ENCODE measurements at regions not wholly inside any gene's neighbourhood (a gene's known extent, or its start where the extent isn't known, plus 50 kb on each side); places are given as distances from the start of the nearest gene placed in this dataset.

DNA sequence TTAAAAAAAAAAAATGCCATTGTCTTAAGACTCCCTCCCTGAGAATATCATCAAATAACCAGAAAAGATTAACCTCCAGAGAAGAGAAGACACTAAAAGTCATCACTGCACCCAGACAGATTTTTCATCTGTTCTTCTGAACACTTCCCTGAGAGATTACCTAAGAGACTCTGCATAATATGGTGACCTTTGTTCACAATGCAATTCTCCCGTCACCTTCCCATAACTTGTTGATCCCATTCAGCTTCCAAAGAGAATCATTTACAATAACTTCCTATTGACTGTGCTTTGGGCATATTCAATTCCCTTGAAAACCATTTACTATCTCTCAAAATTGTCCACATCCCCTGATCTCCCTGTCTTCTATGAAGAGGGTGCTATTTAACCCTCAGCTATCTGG, 85.1 kb upstream of the SMAD1 start:
- Histone ChIP-seq H3K36me3 (ENCODE audit: control insufficient read depth in 2 of 2, extremely low read depth in 1 of 2, insufficient read depth in 2 of 2, low read length in 2 of 2) (no peaks in the 10 kb centered on the region), H3K9ac (replicated peaks; ENCODE audit: extremely low read depth, insufficient read depth, low read length) (no peak overlapping the region), H4K20me1 (replicated peaks; ENCODE audit: control insufficient read depth, extremely low read depth, insufficient read depth, low read length) (no peaks in the 10 kb centered on the region), H3K4me2 (ENCODE audit: insufficient read depth, low read length) (no peak overlapping the region), H3K4me3 (replicated peaks in 1 of 3; ENCODE audit: insufficient read depth in 1 of 3, low read depth in 1 of 3, low read length in 3 of 3) (no peak overlapping the region), H3K9me1 (replicated peaks; ENCODE audit: control insufficient read depth, extremely low read depth, insufficient read depth, low read length) (no peaks in the 10 kb centered on the region), H2AFZ (ENCODE audit: low read depth, low read length) (no peak overlapping the region), H3K79me2 (ENCODE audit: control insufficient read depth, insufficient read depth, low read length) (no peaks in the 10 kb centered on the region), H3K9me3 (replicated peaks; ENCODE audit: control insufficient read depth, insufficient read depth, low read length) (no peaks in the 10 kb centered on the region), H3K27ac (ENCODE audit: insufficient read depth, low read depth, low read length) (no peak overlapping the region), H3K27me3 (ENCODE audit: control insufficient read depth in 2 of 2, insufficient read depth in 2 of 2, low read length in 2 of 2) (no peaks in the 10 kb centered on the region), H3K4me1 (ENCODE audit: control insufficient read depth, extremely low read depth, insufficient read depth, low read length) (no peaks in the 10 kb centered on the region)
- ChIA-PET POLR2A (no interaction called here), CTCF (no interaction called here)
- FAIRE-seq, result no peak
- dilution Hi-C loops (cut with MboI; ENCODE audit: extremely low pct_ligation_motif_present, low sequenced_read_pairs) (no loop called here), intact Hi-C loops (cut with micrococcal nuclease) (no loop called here)
- DNase-seq (ENCODE audit: low read depth, low spot score), result no peak
- TF ChIP-seq EZH2 (IDR thresholded peaks at IDR 0.05; ENCODE audit: borderline replicate concordance, low read depth, low read length, severe bottlenecking), result no peak
- TF ChIP-seq, protein P1, sequence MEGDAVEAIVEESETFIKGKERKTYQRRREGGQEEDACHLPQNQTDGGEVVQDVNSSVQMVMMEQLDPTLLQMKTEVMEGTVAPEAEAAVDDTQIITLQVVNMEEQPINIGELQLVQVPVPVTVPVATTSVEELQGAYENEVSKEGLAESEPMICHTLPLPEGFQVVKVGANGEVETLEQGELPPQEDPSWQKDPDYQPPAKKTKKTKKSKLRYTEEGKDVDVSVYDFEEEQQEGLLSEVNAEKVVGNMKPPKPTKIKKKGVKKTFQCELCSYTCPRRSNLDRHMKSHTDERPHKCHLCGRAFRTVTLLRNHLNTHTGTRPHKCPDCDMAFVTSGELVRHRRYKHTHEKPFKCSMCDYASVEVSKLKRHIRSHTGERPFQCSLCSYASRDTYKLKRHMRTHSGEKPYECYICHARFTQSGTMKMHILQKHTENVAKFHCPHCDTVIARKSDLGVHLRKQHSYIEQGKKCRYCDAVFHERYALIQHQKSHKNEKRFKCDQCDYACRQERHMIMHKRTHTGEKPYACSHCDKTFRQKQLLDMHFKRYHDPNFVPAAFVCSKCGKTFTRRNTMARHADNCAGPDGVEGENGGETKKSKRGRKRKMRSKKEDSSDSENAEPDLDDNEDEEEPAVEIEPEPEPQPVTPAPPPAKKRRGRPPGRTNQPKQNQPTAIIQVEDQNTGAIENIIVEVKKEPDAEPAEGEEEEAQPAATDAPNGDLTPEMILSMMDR (IDR thresholded peaks at IDR 0.05; ENCODE audit: extremely low read depth in 1 of 2, insufficient read depth in 1 of 2, low read depth in 1 of 2, low read length in 2 of 2), result no peak
- BruUV-seq (replicated peaks), result no TSS peak

DNA sequence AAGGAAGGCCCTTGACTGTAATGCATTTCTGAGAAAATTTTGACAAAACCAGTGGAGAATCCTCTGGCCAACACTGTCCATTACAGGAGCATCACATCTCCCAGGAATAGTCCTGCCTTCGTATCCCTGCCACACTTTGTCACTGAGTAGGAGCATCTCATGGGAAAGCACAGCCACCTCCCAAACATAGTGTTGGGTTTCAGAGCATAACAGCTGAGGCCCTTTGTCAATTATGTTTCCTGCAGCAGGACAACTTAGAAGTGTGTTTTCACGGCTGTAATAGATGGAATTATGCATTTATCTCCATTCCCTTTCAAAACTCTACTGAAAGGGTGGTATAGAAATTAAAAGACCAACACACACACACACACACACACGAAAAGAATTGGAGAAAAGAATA, 91.1 kb upstream of the SMAD1 start:
- Histone ChIP-seq H3K27ac (ENCODE audit: insufficient read depth, low read depth, low read length) (no peak overlapping the region), H3K27me3 (ENCODE audit: control insufficient read depth in 2 of 2, insufficient read depth in 2 of 2, low read length in 2 of 2) (no peaks in the 10 kb centered on the region), H2AFZ (ENCODE audit: low read depth, low read length) (no peak overlapping the region), H3K79me2 (ENCODE audit: control insufficient read depth, insufficient read depth, low read length) (no peaks in the 10 kb centered on the region), H3K4me1 (ENCODE audit: control insufficient read depth, extremely low read depth, insufficient read depth, low read length) (peaks cover 25% of the 10 kb centered on the region), H3K36me3 (ENCODE audit: control insufficient read depth in 2 of 2, extremely low read depth in 1 of 2, insufficient read depth in 2 of 2, low read length in 2 of 2) (no peaks in the 10 kb centered on the region), H3K4me2 (ENCODE audit: insufficient read depth, low read length) (no peak overlapping the region), H3K9ac (replicated peaks; ENCODE audit: extremely low read depth, insufficient read depth, low read length) (no peak overlapping the region), H3K9me1 (replicated peaks; ENCODE audit: control insufficient read depth, extremely low read depth, insufficient read depth, low read length) (no peaks in the 10 kb centered on the region), H3K4me3 (replicated peaks in 1 of 3; ENCODE audit: insufficient read depth in 1 of 3, low read depth in 1 of 3, low read length in 3 of 3) (no peak overlapping the region), H4K20me1 (replicated peaks; ENCODE audit: control insufficient read depth, extremely low read depth, insufficient read depth, low read length) (no peaks in the 10 kb centered on the region), H3K9me3 (replicated peaks; ENCODE audit: control insufficient read depth, insufficient read depth, low read length) (no peaks in the 10 kb centered on the region)
- TF ChIP-seq FOS (IDR thresholded peaks at IDR 0.05; ENCODE audit: borderline replicate concordance, insufficient read depth, low read length) (no peak), POLR2A (IDR thresholded peaks at IDR 0.05; ENCODE audit: low read depth, low read length) (no peak), EZH2 (IDR thresholded peaks at IDR 0.05; ENCODE audit: borderline replicate concordance, low read depth, low read length, severe bottlenecking) (no peak), POLR2AphosphoS5 (IDR thresholded peaks at IDR 0.05; ENCODE audit: insufficient read depth, low read depth, low read length) (no peak), GATA2 (IDR thresholded peaks at IDR 0.05; ENCODE audit: insufficient read depth, insufficient read length, low read depth, low read length) (no peak), JUN (IDR thresholded peaks at IDR 0.05; ENCODE audit: borderline replicate concordance, insufficient read depth, insufficient read length, low read depth) (no peak), MYC (IDR thresholded peaks at IDR 0.05; ENCODE audit: low read depth, low read length) (no peak)
- TF ChIP-seq, protein P2, sequence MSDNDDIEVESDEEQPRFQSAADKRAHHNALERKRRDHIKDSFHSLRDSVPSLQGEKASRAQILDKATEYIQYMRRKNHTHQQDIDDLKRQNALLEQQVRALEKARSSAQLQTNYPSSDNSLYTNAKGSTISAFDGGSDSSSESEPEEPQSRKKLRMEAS (IDR thresholded peaks at IDR 0.05; ENCODE audit: insufficient read depth, insufficient read length), result no peak
- TF ChIP-seq, protein P1 (IDR thresholded peaks at IDR 0.05; ENCODE audit: extremely low read depth in 1 of 2, insufficient read depth in 1 of 2, low read depth in 1 of 2, low read length in 2 of 2), result no peak
- ChIA-PET CTCF (no interaction called here), POLR2A (interaction anchor here (0.6 kb wide), 1 partner anchor 63 kb away, joined by 3 read pairs; no protein-coding TSS in a partner anchor)
- dilution Hi-C loops (cut with MboI; ENCODE audit: extremely low pct_ligation_motif_present, low sequenced_read_pairs), result no loop called here
- DNase-seq (ENCODE audit: low read depth, low spot score) (no peak), FAIRE-seq (no peak)
- no TSS peak for BruUV-seq (replicated peaks)
- intact Hi-C loops (cut with micrococcal nuclease), result no loop called here

Data from endothelial cell of umbilical vein (primary cell).